ENCODE measurements at regions not wholly inside any gene's neighbourhood (a gene's known extent, or its start where the extent isn't known, plus 50 kb on each side); places are given as distances from the start of the nearest gene placed in this dataset.

- no peak overlapping the region for H3K9ac ChIP-seq (ENCODE audit: extremely low read depth, insufficient read length, low read length)
- no peaks in the 10 kb centered on the region for H4K20me1 ChIP-seq (ENCODE audit: control insufficient read depth, insufficient read depth, insufficient read length)
- no peak for DNase-seq
- no peak overlapping the region for H2BK120ac ChIP-seq (ENCODE audit: low read depth, low read length, poor library complexity, severe bottlenecking)
- H3K27ac ChIP-seq (ENCODE audit: insufficient read length, low read depth, low read length), result no peak overlapping the region
- no peaks in the 10 kb centered on the region for H3K27me3 ChIP-seq (ENCODE audit: insufficient read depth, low read length)
- no peaks in the 10 kb centered on the region for H3K9me3 Mint-ChIP-seq
- no peaks in the 10 kb centered on the region for H3K9me3 ChIP-seq (ENCODE audit: control insufficient read depth, low read depth, low read length)
- H3K14ac ChIP-seq (ENCODE audit: insufficient read depth, low read length), result no peak overlapping the region
- H2AFZ ChIP-seq (ENCODE audit: low read length), result no peak overlapping the region
- H3K4me1 ChIP-seq (ENCODE audit: insufficient read depth, low read length), result no peaks in the 10 kb centered on the region
- no peak overlapping the region for H4K5ac ChIP-seq (ENCODE audit: insufficient read length, low read depth, low read length)
- no peak overlapping the region for H3K27ac Mint-ChIP-seq
- no peak overlapping the region for H2BK15ac ChIP-seq (ENCODE audit: low read depth, low read length)
- H2BK5ac ChIP-seq (ENCODE audit: insufficient read length, low read length), result no peak overlapping the region
- 100% methylated on average over 2 of the region's 3 CpGs for WGBS (ENCODE audit: extremely low coverage, insufficient read length, low lambda C conversion rate)
- no peaks in the 10 kb centered on the region for H3K27me3 Mint-ChIP-seq (ENCODE audit: low read depth)
- no peak overlapping the region for H4K8ac ChIP-seq (replicated peaks; ENCODE audit: insufficient read length, low read depth, low read length)
- no peak overlapping the region for H4K91ac ChIP-seq (ENCODE audit: insufficient read length, low read depth, low read length)
- H3K79me2 ChIP-seq (ENCODE audit: insufficient read depth, low read length), result no peaks in the 10 kb centered on the region
- H3T11ph ChIP-seq (ENCODE audit: low read length), result no peak overlapping the region
- no peak overlapping the region for H3K4me3 Mint-ChIP-seq
- H3K79me1 ChIP-seq (ENCODE audit: insufficient read depth, low read depth, low read length, poor library complexity, severe bottlenecking), result no peaks in the 10 kb centered on the region
- no peak overlapping the region for H3K4ac ChIP-seq (ENCODE audit: low read depth, low read length)
- H3K4me1 Mint-ChIP-seq, result peaks cover 2% of the 10 kb centered on the region in 2 experiments; a peak in 3 of 4 replicates
- no peak overlapping the region for H3K18ac ChIP-seq (ENCODE audit: insufficient read length, low read depth, low read length)
- H2BK20ac ChIP-seq (ENCODE audit: low read depth, low read length, poor library complexity, severe bottlenecking), result no peak overlapping the region
- no peak overlapping the region for H3K56ac ChIP-seq (ENCODE audit: insufficient read length, low read depth, low read length)
- no peaks in the 10 kb centered on the region for H3K23me2 ChIP-seq (ENCODE audit: insufficient read length, low read depth, low read length, poor library complexity, severe bottlenecking)
- no peak overlapping the region for H2BK12ac ChIP-seq (ENCODE audit: insufficient read length, low read depth, low read length)
- no peak overlapping the region for H3K4me2 ChIP-seq (ENCODE audit: insufficient read depth, insufficient read length, low read length)
- no peaks in the 10 kb centered on the region for H3K36me3 Mint-ChIP-seq (ENCODE audit: insufficient read depth in 1 of 3, low read depth in 3 of 3)
- no peak for TF ChIP-seq CTCF (conservative IDR thresholded peaks at IDR 0.05)
- H3K23ac ChIP-seq (ENCODE audit: insufficient read length, low read depth, low read length), result no peak overlapping the region
- no peak overlapping the region for H2AK5ac ChIP-seq (ENCODE audit: insufficient read length, low read length)
These were observed 154.1 kb upstream of the PRDM9 start for GRCh38 chr5:23353286-23353685.

Measured in H9 (cell line).